ENCODE measurements at regions not wholly inside any gene's neighbourhood (a gene's known extent, or its start where the extent isn't known, plus 50 kb on each side); places are given as distances from the start of the nearest gene placed in this dataset.

GRCh38 chr18:45335282-45336043 is 279.8 kb upstream of the SLC14A2 start:
- Histone ChIP-seq H2AFZ (ENCODE audit: low read depth, low read length, poor library complexity, severe bottlenecking) (no peak overlapping the region), H3K27me3 (ENCODE audit: insufficient read depth, low read length) (no peaks in the 10 kb centered on the region), H3K4me1 (ENCODE audit: control insufficient read depth in 1 of 2, insufficient read depth in 2 of 2, low read length in 2 of 2) (no peaks in the 10 kb centered on the region), H3K4me3 (replicated peaks in 1 of 2; ENCODE audit: low read depth in 1 of 2, low read length in 2 of 2) (no peak overlapping the region), H3K36me3 (ENCODE audit: control insufficient read depth in 1 of 2, insufficient read depth in 2 of 2, low read length in 2 of 2) (no peaks in the 10 kb centered on the region), H3K79me2 (ENCODE audit: insufficient read depth, low read length) (no peaks in the 10 kb centered on the region), H4K20me1 (ENCODE audit: insufficient read depth) (no peaks in the 10 kb centered on the region), H3K9me3 (ENCODE audit: control insufficient read depth in 1 of 2, insufficient read depth in 1 of 2, low read depth in 1 of 2, low read length in 2 of 2) (no peaks in the 10 kb centered on the region), H3K27ac (ENCODE audit: low read depth, low read length) (no peak overlapping the region), H3K9me2 (ENCODE audit: insufficient read depth) (no peaks in the 10 kb centered on the region), H3K4me2 (ENCODE audit: low read length) (no peak overlapping the region), H3K9ac (ENCODE audit: low read length) (no peak overlapping the region)
- intact Hi-C loops (cut with micrococcal nuclease) = no loop called here
- no peak for ATAC-seq
- ChIA-PET CTCF (no interaction called here), POLR2A (no interaction called here), RAD21 (ENCODE audit: low non-redundant PET in 1 of 2, low total read pairs in 2 of 2, uncharacterized antibody in 2 of 2, unreplicated experiment in 2 of 2) (no interaction called here)
- DNase-seq (ENCODE audit: low read depth, low spot score) = no peak
- TF ChIP-seq POLR2AphosphoS5 (IDR thresholded peaks at IDR 0.05; ENCODE audit: low read depth, low read length) = no peak
- no peak for TF ChIP-seq MAX (IDR thresholded peaks at IDR 0.05)
- TF ChIP-seq CBX3 (IDR thresholded peaks at IDR 0.05; ENCODE audit: low read depth) = no peak
- TF ChIP-seq REST (IDR thresholded peaks at IDR 0.05; ENCODE audit: low read depth) = no peak
- TF ChIP-seq ZBTB33 (IDR thresholded peaks at IDR 0.05; ENCODE audit: extremely low read depth, insufficient replicate concordance, low read length) = no peak
- TF ChIP-seq JUND (IDR thresholded peaks at IDR 0.05) = no peak
- no peak for TF ChIP-seq EGR1 (IDR thresholded peaks at IDR 0.05; ENCODE audit: low read depth)
- no peak for TF ChIP-seq CEBPB (IDR thresholded peaks at IDR 0.05; ENCODE audit: low read depth)
- no peak for TF ChIP-seq SRF (IDR thresholded peaks at IDR 0.05; ENCODE audit: low read depth)
- no peak for TF ChIP-seq ELF1 (IDR thresholded peaks at IDR 0.05; ENCODE audit: borderline replicate concordance, low read depth)
- no peak for TF ChIP-seq CTCF (IDR thresholded peaks at IDR 0.05 in 2 of 3, conservative IDR thresholded peaks at IDR 0.05 in 1 of 3; ENCODE audit: borderline replicate concordance in 1 of 3, insufficient read depth in 1 of 3, low read depth in 2 of 3, low read length in 2 of 3)
- no peak for TF ChIP-seq ZNF274 (IDR thresholded peaks at IDR 0.05; ENCODE audit: low read depth, low read length)
- TF ChIP-seq YY1 (IDR thresholded peaks at IDR 0.05; ENCODE audit: extremely low read depth, insufficient replicate concordance, low read depth, low read length) = no peak
- TF ChIP-seq EZH2 (IDR thresholded peaks at IDR 0.05) = no peak
- TF ChIP-seq EZH2phosphoT487 (IDR thresholded peaks at IDR 0.05; ENCODE audit: borderline replicate concordance) = no peak
- no peak for TF ChIP-seq RAD21 (IDR thresholded peaks at IDR 0.05; ENCODE audit: low read depth)
- TF ChIP-seq TCF7L2 (IDR thresholded peaks at IDR 0.05; ENCODE audit: borderline replicate concordance, extremely low read depth, insufficient read depth, insufficient read length) = no peak
- no TSS peak for BruUV-seq (replicated peaks)
